22Rv1 (cell line): ENCODE measurements at regions not wholly inside any gene's neighbourhood (a gene's known extent, or its start where the extent isn't known, plus 50 kb on each side); places are given as distances from the start of the nearest gene placed in this dataset.
"Not testable (repeated sequence)": the region's sequence is repeated elsewhere in the genome, so short reads cannot be mapped to it uniquely, and the experiment has no call there.

Experiments used
- H3K27ac ChIP-seq: fragments of 450-650 bp; 2 replicates; pipeline ENCODE4 v1.5.1; 2017
- CTCF ChIP-seq: fragments of 450-650 bp; IDR thresholded peaks from 2 replicates; pipeline ENCODE4 v1.5.1; 2017; ENCODE audit warnings: mild to moderate bottlenecking
- ZFX ChIP-seq: fragments of 450-650 bp; IDR thresholded peaks from 2 replicates; pipeline ENCODE4 v1.6.1; 2017; ENCODE audit warnings: antibody characterized with exemption, borderline replicate concordance

- H3K27ac ChIP-seq, result no peak overlapping the region
- no peak for TF ChIP-seq CTCF
- no peak for TF ChIP-seq ZFX
These were observed 1910.0 kb upstream of the TENM3 start for GRCh38 chr4:180333162-180333561.

GRCh38 chr4:180335566-180335965 lies 1907.6 kb upstream of the TENM3 start:
- no peak overlapping the region for H3K27ac ChIP-seq
- TF ChIP-seq ZFX (no peak), CTCF (no peak)

GRCh38 chr4:180336494-180337090 lies 1906.6 kb upstream of the TENM3 start:
- no peak overlapping the region for H3K27ac ChIP-seq
- TF ChIP-seq CTCF, result no peak
- TF ChIP-seq ZFX, result no peak

- TF ChIP-seq CTCF, result no peak
- TF ChIP-seq ZFX, result no peak
- H3K27ac ChIP-seq, result no peak overlapping the region
These were observed 1901.3 kb upstream of the TENM3 start for GRCh38 chr4:180341926-180342325.

- H3K27ac ChIP-seq, result no peak overlapping the region
- TF ChIP-seq ZFX (no peak), CTCF (no peak)
These were observed 1892.3 kb upstream of the TENM3 start for GRCh38 chr4:180350901-180351300.

GRCh38 chr4:180356766-180357165 lies 1886.4 kb upstream of the TENM3 start:
- no peak for TF ChIP-seq CTCF
- TF ChIP-seq ZFX, result no peak
- H3K27ac ChIP-seq, result peak overlapping the region; percentile 54

- H3K27ac ChIP-seq, result not testable (repeated sequence)
These were observed 1883.1 kb upstream of the TENM3 start for GRCh38 chr4:180360113-180360512.

- peak overlapping the region; percentile 65 for H3K27ac ChIP-seq
- TF ChIP-seq ZFX, result no peak
- TF ChIP-seq CTCF, result no peak
These were observed 1879.4 kb upstream of the TENM3 start for GRCh38 chr4:180363815-180364214.
